ENCODE measurements at regions not wholly inside any gene's neighbourhood (a gene's known extent, or its start where the extent isn't known, plus 50 kb on each side); places are given as distances from the start of the nearest gene placed in this dataset.

GRCh38 chr3:124621498-124621897 lies 108.8 kb upstream of the UMPS start:
- TF ChIP-seq CTCF (IDR thresholded peaks at IDR 0.05) (no peak), REST (IDR thresholded peaks at IDR 0.05; ENCODE audit: insufficient read depth in 1 of 2, low read depth in 2 of 2, low read length in 1 of 2) (no peak), POLR2AphosphoS5 (IDR thresholded peaks at IDR 0.05; ENCODE audit: low read depth, low read length) (no peak), TCF7L2 (IDR thresholded peaks at IDR 0.05; ENCODE audit: low read depth, low read length) (no peak), SIN3A (IDR thresholded peaks at IDR 0.05; ENCODE audit: borderline replicate concordance, insufficient read depth, low read depth, low read length) (no peak)
- CTCF ChIA-PET, result no interaction called here
- POLR2A ChIA-PET, result interaction anchor here (0.5 kb wide), 1 partner anchor 899 kb away, joined by 4 read pairs; the partner anchor contains the start of gene SNX4
- Histone ChIP-seq H3K4me1 (ENCODE audit: control insufficient read depth, insufficient read depth, low read length) (no peaks in the 10 kb centered on the region), H3K27ac (ENCODE audit: low read length) (no peak overlapping the region), H3K36me3 (ENCODE audit: control insufficient read depth, insufficient read depth, low read length) (no peaks in the 10 kb centered on the region), H3K27me3 (ENCODE audit: control insufficient read depth, insufficient read depth, low read length) (no peaks in the 10 kb centered on the region; the same call in 1 of the 2 replicates), H3K9me3 (ENCODE audit: control insufficient read depth, insufficient read depth, low read depth, low read length) (no peaks in the 10 kb centered on the region), H3K4me3 (ENCODE audit: low read depth in 2 of 2, low read length in 2 of 2) (no peak overlapping the region)
- no peak for DNase-seq (ENCODE audit: low read depth, low spot score)
- in situ Hi-C loops (cut with HindIII; ENCODE audit: low pct_unique_long_range_greater_than_20kb, low sequenced_read_pairs) (no loop called here), intact Hi-C loops (cut with micrococcal nuclease; ENCODE audit: unreplicated experiment) (no loop called here)
- BruUV-seq (replicated peaks), result no TSS peak
- ATAC-seq, result no peak

GRCh38 chr3:124625074-124625473 lies 105.2 kb upstream of the UMPS start:
- intact Hi-C loops (cut with micrococcal nuclease; ENCODE audit: unreplicated experiment) (no loop called here), in situ Hi-C loops (cut with HindIII; ENCODE audit: low pct_unique_long_range_greater_than_20kb, low sequenced_read_pairs) (no loop called here)
- no peaks in the 10 kb centered on the region for H3K4me1 ChIP-seq (ENCODE audit: control insufficient read depth, insufficient read depth, low read length)
- no peaks in the 10 kb centered on the region for H3K36me3 ChIP-seq (ENCODE audit: control insufficient read depth, insufficient read depth, low read length)
- POLR2A ChIA-PET, result no interaction called here
- no peaks in the 10 kb centered on the region for H3K9me3 ChIP-seq (ENCODE audit: control insufficient read depth, insufficient read depth, low read depth, low read length)
- TF ChIP-seq SIN3A (IDR thresholded peaks at IDR 0.05; ENCODE audit: borderline replicate concordance, insufficient read depth, low read depth, low read length) (no peak), REST (IDR thresholded peaks at IDR 0.05; ENCODE audit: insufficient read depth in 1 of 2, low read depth in 2 of 2, low read length in 1 of 2) (no peak), CTCF (IDR thresholded peaks at IDR 0.05) (no peak), TCF7L2 (IDR thresholded peaks at IDR 0.05; ENCODE audit: low read depth, low read length) (no peak), POLR2AphosphoS5 (IDR thresholded peaks at IDR 0.05; ENCODE audit: low read depth, low read length) (no peak)
- H3K4me3 ChIP-seq (ENCODE audit: low read depth in 2 of 2, low read length in 2 of 2), result no peak overlapping the region
- DNase-seq (ENCODE audit: low read depth, low spot score) (no peak), ATAC-seq (no peak)
- no TSS peak for BruUV-seq (replicated peaks)
- no peak overlapping the region for H3K27ac ChIP-seq (ENCODE audit: low read length)
- CTCF ChIA-PET, result no interaction called here
- H3K27me3 ChIP-seq (ENCODE audit: control insufficient read depth, insufficient read depth, low read length), result peaks cover 9% of the 10 kb centered on the region
